Body of pancreas (tissue), 4 donors: ENCODE measurements at regions not wholly inside any gene's neighbourhood (a gene's known extent, or its start where the extent isn't known, plus 50 kb on each side); places are given as distances from the start of the nearest gene placed in this dataset.

Source experiments
- ATAC-seq: fragments of 150-250 bp; one replicate; pipeline ENCODE4 v1.9.1; 2016
- DNase-seq, 4 donors: peaks; one replicate each; pipeline ENCODE4 v3.0.0-alpha.2; 2019
- H3K27ac ChIP-seq, 4 donors: fragments of 200-600 bp; sonication (generic); 1 replicate in 3 of 4; 2 replicates in 1 of 4; pipeline versions ENCODE4 v1.5.1 to v1.6.1; 2016 to 2019; ENCODE audit warnings: mild to moderate bottlenecking in 1 of 4, mixed read lengths in 1 of 4, moderate library complexity in 1 of 4
- H3K27me3 ChIP-seq, 2 donors: fragments of 200-600 bp; sonication (generic); one replicate each; pipeline ENCODE4 v1.6.0; 2016; ENCODE audit warnings: mild to moderate bottlenecking in 1 of 2
- H3K36me3 ChIP-seq, 2 donors: fragments of 200-600 bp; sonication (generic); replicated peaks in 1 of 2; 2 replicates each; pipeline ENCODE4 v1.5.1; 2016; ENCODE audit warnings: low read depth in 2 of 2; ENCODE audit not compliant: insufficient read depth in 1 of 2
- H3K4me1 ChIP-seq: fragments of 200-600 bp; sonication (generic); one replicate; pipeline ENCODE4 v1.6.0; 2016
- H3K4me3 ChIP-seq, 2 donors: fragments of 200-600 bp; sonication (generic); 1 replicate in 1 of 2; 2 replicates in 1 of 2; pipeline ENCODE4 v1.5.1; 2016 to 2019
- H3K9me3 ChIP-seq, 3 donors: fragments of 200-600 bp; sonication (generic); 1 replicate in 2 of 3; 2 replicates in 1 of 3; pipeline ENCODE4 v1.5.1; 2016
- POLR2A ChIP-seq, 3 donors: fragments of 450-650 bp; IDR thresholded peaks; one replicate each; pipeline ENCODE4 v1.6.1; 2016; ENCODE audit warnings: antibody characterized with exemption in 3 of 3, mild to moderate bottlenecking in 2 of 3
- WGBS, 2 donors: methylation state at CpG; one replicate each; pipeline ENCODE4 v1.1.5; 2017; 5-methylcytosine and 5-hydroxymethylcytosine counted together
- intact Hi-C: fragments of 100-400 bp; cut with DNase I; formaldehyde crosslinking; loops from one replicate; pipeline ENCODE4 v1.15.1; 2023
- TF ChIP-seq, protein P1 (sequence below), 7 experiments: fragments of 450-650 bp in 4 of 7; fragments of 200-600 bp in 3 of 7; sonication (generic) in 3 of 7; IDR thresholded peaks; one replicate each; pipeline ENCODE4 v1.5.1; 2016 to 2019; ENCODE audit warnings: antibody characterized with exemption in 7 of 7

GRCh38 chr12:14275111-14275510, 90.4 kb upstream of the ATF7IP start:
- TF ChIP-seq, protein P1, sequence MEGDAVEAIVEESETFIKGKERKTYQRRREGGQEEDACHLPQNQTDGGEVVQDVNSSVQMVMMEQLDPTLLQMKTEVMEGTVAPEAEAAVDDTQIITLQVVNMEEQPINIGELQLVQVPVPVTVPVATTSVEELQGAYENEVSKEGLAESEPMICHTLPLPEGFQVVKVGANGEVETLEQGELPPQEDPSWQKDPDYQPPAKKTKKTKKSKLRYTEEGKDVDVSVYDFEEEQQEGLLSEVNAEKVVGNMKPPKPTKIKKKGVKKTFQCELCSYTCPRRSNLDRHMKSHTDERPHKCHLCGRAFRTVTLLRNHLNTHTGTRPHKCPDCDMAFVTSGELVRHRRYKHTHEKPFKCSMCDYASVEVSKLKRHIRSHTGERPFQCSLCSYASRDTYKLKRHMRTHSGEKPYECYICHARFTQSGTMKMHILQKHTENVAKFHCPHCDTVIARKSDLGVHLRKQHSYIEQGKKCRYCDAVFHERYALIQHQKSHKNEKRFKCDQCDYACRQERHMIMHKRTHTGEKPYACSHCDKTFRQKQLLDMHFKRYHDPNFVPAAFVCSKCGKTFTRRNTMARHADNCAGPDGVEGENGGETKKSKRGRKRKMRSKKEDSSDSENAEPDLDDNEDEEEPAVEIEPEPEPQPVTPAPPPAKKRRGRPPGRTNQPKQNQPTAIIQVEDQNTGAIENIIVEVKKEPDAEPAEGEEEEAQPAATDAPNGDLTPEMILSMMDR (IDR thresholded peaks at IDR 0.05): no peak
- TF ChIP-seq POLR2A (IDR thresholded peaks at IDR 0.05): no peak
- DNase-seq: no peak
- Histone ChIP-seq H3K4me3 (no peak overlapping the region), H3K36me3 (no peaks in the 10 kb centered on the region), H3K27ac (no peak overlapping the region), H3K9me3 (no peaks in the 10 kb centered on the region), H3K27me3 (no peaks in the 10 kb centered on the region), H3K4me1 (peaks cover 8% of the 10 kb centered on the region)
- ATAC-seq: no peak
- WGBS, 2 donors: 84 to 88% methylated on average over 1 of the region's 1 CpG
- intact Hi-C loops: no loop called here

DNA sequence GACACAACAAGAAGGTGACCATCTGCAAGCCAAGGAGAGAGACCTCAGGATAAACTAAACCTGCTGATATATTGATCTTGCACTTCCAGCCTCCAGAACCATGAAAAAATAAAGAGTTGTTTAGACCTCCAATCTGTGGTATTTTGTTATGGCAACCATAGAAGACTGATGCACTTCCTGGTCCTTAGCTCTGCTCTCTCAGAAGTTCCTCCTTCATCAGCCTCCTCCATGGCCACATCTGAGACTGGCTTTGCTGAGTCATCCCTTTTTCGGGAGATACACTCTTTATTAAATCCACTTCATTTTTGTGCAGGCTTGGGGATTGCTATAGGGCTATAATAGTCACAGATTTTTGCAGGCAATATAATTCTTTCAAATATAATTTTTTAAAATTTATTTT, 89.6 kb upstream of the ATF7IP start:
- no peak overlapping the region for H3K27ac ChIP-seq
- DNase-seq (no peak), ATAC-seq (no peak)
- no peaks in the 10 kb centered on the region for H3K27me3 ChIP-seq
- WGBS, 2 donors: 70 to 82% methylated on average over 1 of the region's 1 CpG
- no peaks in the 10 kb centered on the region for H3K36me3 ChIP-seq
- no peak for TF ChIP-seq POLR2A (IDR thresholded peaks at IDR 0.05)
- TF ChIP-seq, protein P1 (IDR thresholded peaks at IDR 0.05): no peak
- intact Hi-C loops: no loop called here
- H3K9me3 ChIP-seq: no peaks in the 10 kb centered on the region
- H3K4me1 ChIP-seq: peaks cover 8% of the 10 kb centered on the region
- H3K4me3 ChIP-seq: no peak overlapping the region

DNA sequence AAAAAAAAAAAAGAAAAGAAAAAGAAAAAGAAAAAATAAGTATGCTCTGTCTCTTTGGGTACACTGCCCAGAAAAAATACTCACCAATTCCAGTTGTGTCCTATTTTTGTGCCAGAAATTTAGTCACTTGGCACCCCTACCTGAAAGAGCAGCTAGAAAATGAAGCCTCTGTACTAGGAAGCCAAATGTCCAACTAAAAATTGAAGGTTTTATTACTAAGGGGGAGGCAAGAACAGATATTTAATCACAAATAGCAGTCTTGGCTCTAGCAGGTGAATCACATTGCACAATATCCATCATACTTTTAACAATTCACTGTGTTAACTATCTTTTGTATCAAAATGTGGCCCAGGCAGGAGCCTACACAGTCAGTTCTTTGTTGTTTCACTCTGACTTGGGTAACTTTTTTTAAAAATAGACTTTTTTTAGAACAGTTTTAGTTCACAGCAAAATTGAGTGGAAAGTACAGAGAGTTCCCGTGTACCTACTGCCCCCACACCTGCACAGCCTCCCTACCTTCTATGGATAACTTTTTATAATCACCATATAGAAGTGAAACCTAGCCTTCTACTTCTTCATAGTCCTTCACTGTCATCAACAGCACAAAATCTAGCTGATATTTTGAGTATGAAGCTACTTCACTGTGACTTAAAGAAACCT, 87.1 kb upstream of the ATF7IP start:
- intact Hi-C loops: no loop called here
- H3K36me3 ChIP-seq: no peaks in the 10 kb centered on the region
- H3K4me1 ChIP-seq: peaks cover under 1% of the 10 kb centered on the region
- ATAC-seq (peak; percentile 55), DNase-seq (peak in 1 of 4 donors; percentile 7)
- WGBS, 2 donors: 42 to 53% methylated on average over 1 of the region's 1 CpG
- H3K27me3 ChIP-seq: no peaks in the 10 kb centered on the region
- no peak for TF ChIP-seq POLR2A (IDR thresholded peaks at IDR 0.05)
- TF ChIP-seq, protein P1 (IDR thresholded peaks at IDR 0.05): no peak
- no peak overlapping the region for H3K4me3 ChIP-seq
- peak overlapping the region in 1 of 4 donors; percentile 33 for H3K27ac ChIP-seq
- no peaks in the 10 kb centered on the region for H3K9me3 ChIP-seq

DNA sequence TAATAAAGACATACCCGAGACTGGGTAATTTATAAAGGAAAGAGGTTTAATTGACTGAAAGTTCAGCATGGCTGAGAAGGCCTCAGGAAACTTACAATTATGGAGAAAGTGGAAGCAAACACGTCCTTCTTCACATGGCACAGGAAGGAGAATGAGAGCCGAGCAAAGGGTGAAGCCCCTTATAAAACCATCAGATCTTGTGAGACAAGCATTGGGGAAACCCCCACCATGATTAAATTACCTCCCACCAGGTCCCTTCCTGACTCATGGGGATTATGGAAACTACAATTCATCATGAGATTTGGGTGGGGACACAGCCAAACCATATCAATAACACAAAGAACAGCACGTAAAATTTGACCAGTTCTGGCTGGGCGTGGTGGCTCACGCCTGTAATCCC, 85.6 kb upstream of the ATF7IP start:
- DNase-seq: no peak
- intact Hi-C loops: no loop called here
- H3K9me3 ChIP-seq: no peaks in the 10 kb centered on the region
- WGBS, 2 donors: 79% methylated on average over 6 of the region's 6 CpGs
- TF ChIP-seq, protein P1 (IDR thresholded peaks at IDR 0.05): no peak
- no peak for TF ChIP-seq POLR2A (IDR thresholded peaks at IDR 0.05)
- H3K36me3 ChIP-seq: no peaks in the 10 kb centered on the region
- no peak overlapping the region for H3K27ac ChIP-seq
- no peak overlapping the region for H3K4me3 ChIP-seq
- no peaks in the 10 kb centered on the region for H3K4me1 ChIP-seq
- no peak for ATAC-seq
- H3K27me3 ChIP-seq: no peaks in the 10 kb centered on the region

DNA sequence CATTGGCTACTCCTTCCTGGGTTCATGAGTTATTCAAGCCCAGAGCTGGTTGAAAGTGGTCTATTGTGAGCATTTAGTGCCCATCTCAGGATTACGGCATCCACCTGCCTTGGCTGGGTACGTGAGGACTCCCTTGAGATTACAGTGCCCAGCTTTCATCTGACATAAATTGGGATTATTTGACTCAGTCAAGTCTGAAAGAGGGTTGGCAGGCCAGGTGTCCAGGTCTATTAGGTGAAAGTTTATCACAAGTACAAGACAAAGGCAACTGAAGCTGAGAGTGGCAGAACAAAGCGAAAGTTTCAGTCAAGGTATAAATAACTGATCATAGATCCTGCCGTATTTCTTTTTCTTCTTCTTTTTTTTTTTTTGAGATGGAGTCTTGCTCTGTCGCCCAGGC, 84.6 kb upstream of the ATF7IP start:
- DNase-seq (no peak), ATAC-seq (no peak)
- Histone ChIP-seq H3K4me1 (no peaks in the 10 kb centered on the region), H3K36me3 (no peaks in the 10 kb centered on the region), H3K9me3 (no peaks in the 10 kb centered on the region), H3K27ac (no peak overlapping the region), H3K4me3 (no peak overlapping the region), H3K27me3 (no peaks in the 10 kb centered on the region)
- intact Hi-C loops: no loop called here
- WGBS, 2 donors: 92 to 97% methylated on average over 5 of the region's 5 CpGs
- TF ChIP-seq POLR2A (IDR thresholded peaks at IDR 0.05): no peak
- TF ChIP-seq, protein P1 (IDR thresholded peaks at IDR 0.05): no peak
